ENCODE measurements at regions not wholly inside any gene's neighbourhood (a gene's known extent, or its start where the extent isn't known, plus 50 kb on each side); places are given as distances from the start of the nearest gene placed in this dataset.

DNA sequence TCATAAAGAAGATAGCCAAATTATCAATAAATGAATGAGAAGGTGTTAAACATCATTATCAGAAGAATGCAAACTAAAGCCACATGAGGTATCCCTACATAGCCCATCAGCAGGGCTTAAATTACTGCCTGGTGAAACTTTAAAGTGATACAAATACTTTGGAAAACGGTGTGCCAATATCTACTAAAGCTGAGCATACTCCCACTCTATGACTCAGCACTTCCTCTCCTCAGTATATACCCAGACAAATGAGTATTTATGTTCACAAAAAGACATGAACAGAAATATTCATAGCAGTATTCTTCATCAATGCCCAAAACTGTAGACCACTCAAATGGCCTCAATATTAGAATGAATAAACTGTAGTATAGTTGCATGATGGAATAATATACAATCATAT is 284.6 kb upstream of the ZC3H12C start:
- ATAC-seq (ENCODE audit: low read depth) (no peak), DNase-seq (no peak)
- Mint-ChIP-seq H3K4me3 (no peak overlapping the region), H3K27ac (no peak overlapping the region), H3K4me1 (no peaks in the 10 kb centered on the region), H3K36me3 (ENCODE audit: low read depth) (no peaks in the 10 kb centered on the region), H3K27me3 (peaks cover 9% of the 10 kb centered on the region), H3K9me3 (no peaks in the 10 kb centered on the region)
- ChIA-PET CTCF (no interaction called here), POLR2A (interaction anchor here (0.6 kb wide), 1 partner anchor 320 kb away, joined by 4 read pairs; no protein-coding TSS in a partner anchor)
- intact Hi-C loops (cut with micrococcal nuclease), result no loop called here
- no peak for TF ChIP-seq CTCF (IDR thresholded peaks at IDR 0.05)

DNA sequence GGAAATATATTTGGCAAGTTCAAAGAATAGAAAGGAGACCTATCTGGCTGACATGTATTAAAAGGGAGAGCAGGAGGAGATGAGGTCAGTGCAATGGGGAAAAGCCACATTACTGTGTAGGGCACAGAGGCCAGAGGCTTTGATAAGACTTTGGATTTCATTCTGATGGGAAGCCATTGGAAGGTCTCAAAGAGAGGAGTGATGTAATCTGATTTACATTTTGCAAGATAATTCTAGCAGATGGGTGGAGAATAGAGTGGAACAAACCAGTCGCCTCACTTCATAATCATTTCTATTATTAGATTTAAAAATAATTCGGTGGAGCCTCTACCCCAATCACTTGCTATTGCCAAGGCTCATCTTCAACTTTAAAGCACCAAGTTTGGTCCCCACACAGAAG is 278.4 kb upstream of the ZC3H12C start:
- Mint-ChIP-seq H3K27me3 (peaks cover 12% of the 10 kb centered on the region), H3K9me3 (no peaks in the 10 kb centered on the region), H3K36me3 (ENCODE audit: low read depth) (no peaks in the 10 kb centered on the region), H3K27ac (no peak overlapping the region), H3K4me3 (no peak overlapping the region), H3K4me1 (peaks cover 7% of the 10 kb centered on the region)
- intact Hi-C loops (cut with micrococcal nuclease), result no loop called here
- ChIA-PET POLR2A (no interaction called here), CTCF (no interaction called here)
- DNase-seq (no peak), ATAC-seq (ENCODE audit: low read depth) (no peak)
- no peak for TF ChIP-seq CTCF (IDR thresholded peaks at IDR 0.05)

GRCh38 chr11:109815500-109816150 is 277.6 kb upstream of the ZC3H12C start:
- intact Hi-C loops (cut with micrococcal nuclease), result no loop called here
- Mint-ChIP-seq H3K36me3 (ENCODE audit: low read depth) (no peaks in the 10 kb centered on the region), H3K4me3 (no peak overlapping the region), H3K4me1 (peaks cover 7% of the 10 kb centered on the region), H3K9me3 (no peaks in the 10 kb centered on the region), H3K27ac (no peak overlapping the region), H3K27me3 (peaks cover 12% of the 10 kb centered on the region)
- DNase-seq (no peak), ATAC-seq (ENCODE audit: low read depth) (no peak)
- CTCF ChIA-PET, result no interaction called here
- TF ChIP-seq CTCF (IDR thresholded peaks at IDR 0.05), result no peak
- POLR2A ChIA-PET, result no interaction called here

- ChIA-PET CTCF (no interaction called here), POLR2A (no interaction called here)
- no peak for DNase-seq
- TF ChIP-seq CTCF (IDR thresholded peaks at IDR 0.05), result no peak
- H3K27ac Mint-ChIP-seq, result no peak overlapping the region
- no peaks in the 10 kb centered on the region for H3K36me3 Mint-ChIP-seq (ENCODE audit: low read depth)
- H3K9me3 Mint-ChIP-seq, result no peaks in the 10 kb centered on the region
- ATAC-seq (ENCODE audit: low read depth), result no peak
- peaks cover 8% of the 10 kb centered on the region for H3K27me3 Mint-ChIP-seq
- H3K4me1 Mint-ChIP-seq, result peaks cover 7% of the 10 kb centered on the region
- intact Hi-C loops (cut with micrococcal nuclease), result no loop called here
- H3K4me3 Mint-ChIP-seq, result no peak overlapping the region
Observed at GRCh38 chr11:109818290-109818689, 274.9 kb upstream of the ZC3H12C start.

GRCh38 chr11:109819410-109819809 is 273.8 kb upstream of the ZC3H12C start:
- no peak for TF ChIP-seq CTCF (IDR thresholded peaks at IDR 0.05)
- Mint-ChIP-seq H3K27me3 (peaks cover 8% of the 10 kb centered on the region), H3K4me3 (no peak overlapping the region), H3K36me3 (ENCODE audit: low read depth) (no peaks in the 10 kb centered on the region), H3K4me1 (peaks cover 7% of the 10 kb centered on the region), H3K9me3 (no peaks in the 10 kb centered on the region), H3K27ac (no peak overlapping the region)
- no peak for DNase-seq
- ATAC-seq (ENCODE audit: low read depth), result no peak
- CTCF ChIA-PET, result no interaction called here
- intact Hi-C loops (cut with micrococcal nuclease), result no loop called here
- POLR2A ChIA-PET, result no interaction called here
